BLaER1 treated with 17β-estradiol and CSF1 and Interleukin-3, amounts not matched to agents 10 nM and 100 nM (cell line): ENCODE measurements at regions not wholly inside any gene's neighbourhood (a gene's known extent, or its start where the extent isn't known, plus 50 kb on each side); places are given as distances from the start of the nearest gene placed in this dataset.
"Not testable (repeated sequence)": the region's sequence is repeated elsewhere in the genome, so short reads cannot be mapped to it uniquely, and the experiment has no call there.

ENCODE experiments used
- H3K27ac ChIP-seq, 11 experiments: shearing (Covaris generic); formaldehyde crosslinking; 2 replicates each; pipeline ENCODE4 v1.8.1; 2022
- H3K27me3 ChIP-seq, 11 experiments: shearing (Covaris generic); formaldehyde crosslinking; 2 replicates each; pipeline ENCODE4 v1.8.1; 2022
- H3K36me3 ChIP-seq, 11 experiments: shearing (Covaris generic); formaldehyde crosslinking; 2 replicates each; pipeline ENCODE4 v1.8.1; 2022
- H3K4me1 ChIP-seq, 10 experiments: shearing (Covaris generic); formaldehyde crosslinking; 2 replicates each; pipeline ENCODE4 v1.8.1; 2022
- H3K4me2 ChIP-seq, 11 experiments: shearing (Covaris generic); formaldehyde crosslinking; 2 replicates each; pipeline ENCODE4 v1.8.1; 2022
- H3K4me3 ChIP-seq, 10 experiments: shearing (Covaris generic); formaldehyde crosslinking; 2 replicates each; pipeline ENCODE4 v1.8.1; 2022
- H3K9ac ChIP-seq, 11 experiments: shearing (Covaris generic); formaldehyde crosslinking; 2 replicates each; pipeline ENCODE4 v1.8.1; 2022
- H3K9me3 ChIP-seq, 11 experiments: shearing (Covaris generic); formaldehyde crosslinking; replicated peaks in 1 of 11; 2 replicates each; pipeline ENCODE4 v1.8.1; 2022
- H4K20me1 ChIP-seq, 11 experiments: shearing (Covaris generic); formaldehyde crosslinking; 2 replicates each; pipeline ENCODE4 v1.8.1; 2022
- Cebpa-rat ChIP-seq, 11 experiments: shearing (Covaris generic); IDR thresholded peaks; 2 replicates each; pipeline ENCODE4 v1.8.1; 2022

DNA sequence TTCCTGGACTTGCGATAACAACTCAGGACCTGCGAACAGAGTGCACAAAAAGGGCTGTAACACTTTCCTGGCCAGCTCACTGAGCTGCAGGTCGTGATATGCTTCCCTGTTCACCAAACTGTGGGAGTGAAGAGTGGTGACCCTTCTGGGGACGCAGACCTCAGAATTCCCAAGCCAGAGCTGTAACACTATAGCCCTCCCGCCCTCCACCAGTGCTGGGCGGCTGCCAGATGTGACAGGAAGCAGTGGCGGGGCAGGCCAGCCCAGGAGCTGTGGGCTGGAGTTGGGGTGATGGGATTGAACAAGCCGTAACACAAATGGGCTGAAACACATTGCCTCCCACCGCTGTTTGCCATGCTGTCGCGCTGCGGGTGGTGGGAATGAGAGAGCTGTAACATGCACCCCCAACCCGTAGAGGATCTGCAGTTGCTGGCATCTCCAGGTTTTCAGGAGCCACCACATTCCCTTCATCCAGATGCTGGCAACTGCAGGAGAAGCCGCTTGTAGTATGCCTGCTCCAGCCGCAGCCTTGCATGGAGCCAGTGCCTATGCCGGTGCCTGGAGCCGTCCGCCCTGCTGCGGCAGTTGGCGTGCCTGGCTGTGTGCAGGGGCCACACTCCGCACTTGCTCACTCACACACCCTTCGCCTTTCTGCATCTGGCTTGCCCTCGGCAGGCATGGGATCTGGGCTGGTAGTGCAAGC, 145.8 kb downstream of the GPCPD1 start:
- no peak overlapping the region for H3K27ac ChIP-seq
- TF ChIP-seq Cebpa-rat (IDR thresholded peaks at IDR 0.05) = no peak
- no peaks in the 10 kb centered on the region for H3K4me1 ChIP-seq
- no peaks in the 10 kb centered on the region for H3K36me3 ChIP-seq
- no peak overlapping the region for H3K4me3 ChIP-seq
- peaks cover 8 to 22% (median 14%) of the 10 kb centered on the region in 11 experiments for H3K9me3 ChIP-seq
- no peaks in the 10 kb centered on the region for H3K27me3 ChIP-seq
- no peaks in the 10 kb centered on the region for H4K20me1 ChIP-seq
- no peak overlapping the region for H3K9ac ChIP-seq
- no peak overlapping the region for H3K4me2 ChIP-seq

DNA sequence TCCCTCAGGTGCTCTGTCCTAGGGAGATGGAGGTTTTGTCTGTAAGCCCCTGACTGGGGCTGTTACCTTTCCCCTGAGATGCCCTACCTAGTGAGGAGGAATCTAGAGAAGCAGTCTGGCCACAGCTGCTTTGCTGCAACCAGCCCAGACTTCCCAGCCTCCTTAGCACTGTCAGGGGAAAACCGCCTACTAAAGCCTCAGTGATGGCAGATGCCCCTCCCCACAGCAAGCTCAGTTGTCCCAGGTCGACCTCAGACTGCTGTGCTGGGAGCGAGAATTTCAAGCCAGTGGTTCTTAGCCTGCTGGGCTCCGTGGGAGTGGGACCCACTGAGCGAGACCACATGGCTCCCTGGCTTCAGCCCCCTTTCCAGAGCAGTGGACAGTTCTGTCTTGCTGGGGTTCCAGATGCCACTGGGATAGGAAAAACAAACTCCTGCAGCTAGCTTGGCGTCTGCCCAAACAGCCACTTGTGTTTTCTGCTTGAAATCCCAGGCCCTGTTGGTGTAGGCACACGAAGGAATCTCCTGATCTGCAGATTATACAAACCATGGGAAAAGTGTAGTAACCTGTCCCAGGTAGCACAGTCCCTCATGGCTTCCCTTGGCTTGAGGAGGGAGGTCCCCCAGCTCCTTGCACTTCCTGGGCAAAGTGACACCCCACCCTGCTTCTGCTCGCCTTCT, 146.4 kb upstream of the PROKR2 start:
- no peak overlapping the region for H3K27ac ChIP-seq
- TF ChIP-seq Cebpa-rat (IDR thresholded peaks at IDR 0.05) = no peak
- no peak overlapping the region for H3K9ac ChIP-seq
- no peaks in the 10 kb centered on the region for H4K20me1 ChIP-seq
- no peaks in the 10 kb centered on the region for H3K4me1 ChIP-seq
- H3K27me3 ChIP-seq = no peaks in the 10 kb centered on the region
- H3K4me2 ChIP-seq = no peak overlapping the region
- H3K36me3 ChIP-seq = no peaks in the 10 kb centered on the region
- peaks cover 8 to 25% (median 14%) of the 10 kb centered on the region in 11 experiments for H3K9me3 ChIP-seq
- H3K4me3 ChIP-seq = no peak overlapping the region

DNA sequence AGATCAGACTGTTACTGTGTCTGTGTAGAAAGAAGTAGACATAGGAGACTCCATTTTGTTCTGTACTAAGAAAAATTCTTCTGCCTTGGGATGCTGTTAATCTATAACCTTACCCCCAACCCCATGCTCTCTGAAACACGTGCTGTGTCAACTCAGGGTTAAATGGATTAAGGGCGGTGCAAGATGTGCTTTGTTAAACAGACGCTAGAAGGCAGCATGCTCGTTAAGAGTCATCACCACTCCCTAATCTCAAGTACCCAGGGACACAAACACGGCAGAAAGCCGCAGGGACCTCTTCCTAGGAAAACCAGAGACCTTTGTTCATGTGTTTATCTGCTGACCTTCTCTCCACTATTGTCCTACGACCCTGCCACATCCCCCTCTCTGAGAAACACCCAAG, 137.0 kb upstream of the PROKR2 start:
- H3K36me3 ChIP-seq, H3K27ac ChIP-seq, H3K9ac ChIP-seq, H3K4me3 ChIP-seq, H3K27me3 ChIP-seq, H3K4me1 ChIP-seq, H4K20me1 ChIP-seq, H3K4me2 ChIP-seq: not testable (repeated sequence)
- peaks cover 12 to 17% (median 15%) of the 10 kb centered on the region in 11 experiments; a peak in 21 of 22 replicates for H3K9me3 ChIP-seq

DNA sequence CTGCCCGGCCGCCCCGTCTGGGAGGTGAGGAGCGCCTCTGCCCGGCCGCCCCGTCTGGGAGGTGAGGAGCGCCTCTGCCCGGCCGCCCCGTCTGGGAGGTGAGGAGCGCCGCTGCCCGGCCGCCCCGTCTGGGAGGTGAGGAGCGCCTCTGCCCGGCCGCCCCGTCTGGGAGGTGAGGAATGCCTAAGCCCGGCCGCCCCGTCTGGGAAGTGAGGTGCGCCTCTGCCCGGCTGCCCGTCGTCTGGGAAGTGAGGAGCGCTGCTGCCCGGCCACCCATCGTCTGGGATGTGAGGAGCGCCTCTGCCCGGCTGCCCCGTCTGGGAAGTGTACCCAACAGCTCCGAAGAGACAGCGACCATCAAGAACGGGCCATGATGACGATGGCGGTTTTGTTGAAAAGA, 136.6 kb upstream of the PROKR2 start:
- not testable (repeated sequence) for H3K27ac ChIP-seq

DNA sequence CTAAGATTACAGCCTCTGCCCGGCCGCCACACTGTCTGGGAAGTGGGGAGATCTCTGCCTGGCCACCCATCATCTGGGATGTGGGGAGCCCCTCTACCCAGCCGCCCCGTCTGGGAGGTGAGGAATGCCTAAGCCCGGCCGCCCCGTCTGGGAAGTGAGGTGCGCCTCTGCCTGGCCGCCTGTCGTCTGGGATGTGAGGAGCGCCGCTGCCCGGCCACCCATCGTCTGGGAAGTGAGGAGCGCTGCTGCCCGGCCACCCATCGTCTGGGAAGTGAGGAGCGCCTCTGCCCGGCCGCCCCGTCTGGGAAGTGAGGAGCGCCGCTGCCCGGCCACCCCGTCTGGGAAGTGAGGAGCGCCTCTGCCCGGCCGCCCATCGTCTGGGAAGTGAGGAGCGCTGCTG, 135.9 kb upstream of the PROKR2 start:
- peaks cover 12 to 17% (median 14%) of the 10 kb centered on the region in 11 experiments; a peak in 21 of 22 replicates for H3K9me3 ChIP-seq

More for the DNA sequence above, 136.6 kb upstream of the PROKR2 start:
- not testable (repeated sequence) for H3K27me3 ChIP-seq, H3K4me1 ChIP-seq, H3K4me2 ChIP-seq, H3K36me3 ChIP-seq, H3K9ac ChIP-seq, H4K20me1 ChIP-seq, H3K4me3 ChIP-seq
- H3K9me3 ChIP-seq = peaks cover 12 to 17% (median 14%) of the 10 kb centered on the region in 11 experiments; a peak in 21 of 22 replicates

DNA sequence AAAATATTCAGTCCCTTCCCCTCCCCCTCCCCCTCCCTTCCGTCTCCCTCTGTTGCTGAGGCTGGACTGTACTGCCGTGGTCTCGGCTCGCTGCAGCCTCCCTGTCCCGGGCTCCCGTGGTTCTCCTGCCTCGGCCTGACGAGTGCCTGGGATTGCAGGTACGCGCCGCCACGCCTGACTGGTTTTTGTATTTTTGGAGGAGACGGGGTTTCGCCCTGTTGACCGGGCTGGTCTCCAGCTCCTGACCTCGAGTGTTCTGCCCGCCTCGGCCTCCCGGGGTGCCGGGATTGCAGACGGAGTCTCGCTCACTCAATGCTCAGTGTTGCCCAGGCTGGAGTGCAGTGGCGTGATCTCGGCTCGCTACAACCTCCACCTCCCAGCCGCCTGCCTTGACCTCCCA, 135.5 kb upstream of the PROKR2 start:
- not testable (repeated sequence) for H3K9ac ChIP-seq, H3K4me3 ChIP-seq, H3K4me1 ChIP-seq, H3K36me3 ChIP-seq, H3K27me3 ChIP-seq, H3K4me2 ChIP-seq, H4K20me1 ChIP-seq, H3K27ac ChIP-seq
- H3K9me3 ChIP-seq = peaks cover 12 to 17% (median 14%) of the 10 kb centered on the region in 11 experiments; a peak in 21 of 22 replicates

More for the DNA sequence above, 135.9 kb upstream of the PROKR2 start:
- H3K9ac ChIP-seq, H3K27me3 ChIP-seq, H3K36me3 ChIP-seq, H3K27ac ChIP-seq, H3K4me1 ChIP-seq, H4K20me1 ChIP-seq, H3K4me3 ChIP-seq, H3K4me2 ChIP-seq: not testable (repeated sequence)

DNA sequence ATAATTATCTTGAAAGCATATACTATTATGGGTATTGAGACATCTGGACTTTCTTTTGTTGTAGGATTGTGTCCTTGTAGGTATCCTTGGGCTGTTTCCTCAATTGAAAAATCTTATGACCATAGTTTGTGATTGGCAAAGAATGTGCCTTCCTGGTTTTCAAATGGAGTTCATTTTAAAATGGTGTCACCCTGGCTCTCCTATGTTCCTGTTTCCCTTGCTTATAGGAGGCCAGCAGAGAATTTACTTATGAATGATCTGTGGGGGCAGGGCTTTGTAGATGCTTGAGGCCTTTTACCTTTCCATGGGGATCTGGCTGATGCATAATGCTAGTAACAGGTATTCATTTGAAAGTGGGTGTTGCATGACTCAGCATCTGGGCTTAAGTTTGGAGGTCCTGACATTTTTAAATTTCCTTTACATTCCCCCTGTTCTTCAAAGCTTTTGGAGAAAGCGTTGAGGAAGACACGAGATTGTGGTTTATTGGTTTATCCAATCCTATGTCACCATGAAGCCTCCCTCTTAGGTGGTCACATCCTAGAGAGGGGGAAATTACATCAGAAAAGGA, 135.0 kb upstream of the PROKR2 start:
- Histone ChIP-seq H3K9me3 (peaks cover 12 to 17% (median 14%) of the 10 kb centered on the region in 11 experiments; a peak in 21 of 22 replicates), H3K4me1 (no peaks in the 10 kb centered on the region), H3K27me3 (no peaks in the 10 kb centered on the region), H3K27ac (no peak overlapping the region), H3K36me3 (no peaks in the 10 kb centered on the region), H3K9ac (no peak overlapping the region), H4K20me1 (no peaks in the 10 kb centered on the region), H3K4me3 (no peak overlapping the region), H3K4me2 (no peak overlapping the region)
- no peak for TF ChIP-seq Cebpa-rat (IDR thresholded peaks at IDR 0.05)

DNA sequence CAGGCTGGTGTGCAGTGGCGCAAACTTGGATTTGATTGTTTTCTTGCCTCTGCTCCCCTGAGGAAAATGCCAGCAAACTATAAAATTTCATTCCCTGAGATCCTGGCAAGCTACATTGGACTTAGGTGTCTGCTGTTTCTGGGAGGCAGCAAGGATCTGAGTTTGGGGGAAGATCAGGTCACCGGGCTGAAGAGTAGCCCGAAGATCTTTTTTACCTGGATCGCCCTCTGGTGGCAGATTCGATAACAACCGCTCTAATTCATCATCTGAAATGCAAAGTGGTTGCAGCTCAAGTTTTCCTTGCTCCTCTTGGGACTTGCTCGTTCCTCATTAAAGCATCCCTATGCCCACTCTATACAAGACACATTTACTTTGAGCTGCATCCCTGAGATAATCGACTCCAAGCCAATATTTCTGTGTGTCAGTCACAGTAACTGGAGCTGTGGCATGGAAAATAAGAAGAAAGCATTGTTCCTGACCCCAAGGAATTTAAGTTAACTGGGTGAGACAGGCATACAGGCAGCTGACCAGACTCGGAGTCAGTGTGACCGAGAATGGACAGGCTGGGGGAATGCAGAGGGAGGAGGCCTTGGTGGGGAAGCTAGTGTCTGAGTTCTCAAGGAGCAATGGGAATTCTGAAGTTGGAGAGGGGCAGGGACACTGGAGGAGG, 131.8 kb upstream of the PROKR2 start:
- Histone ChIP-seq H3K36me3 (no peaks in the 10 kb centered on the region), H3K27me3 (no peaks in the 10 kb centered on the region), H3K27ac (no peak overlapping the region), H3K4me3 (no peak overlapping the region), H4K20me1 (no peaks in the 10 kb centered on the region), H3K4me1 (no peaks in the 10 kb centered on the region), H3K4me2 (no peak overlapping the region), H3K9me3 (peaks cover 12 to 17% (median 14%) of the 10 kb centered on the region in 11 experiments; a peak in 21 of 22 replicates), H3K9ac (no peak overlapping the region)
- TF ChIP-seq Cebpa-rat (IDR thresholded peaks at IDR 0.05) = no peak

DNA sequence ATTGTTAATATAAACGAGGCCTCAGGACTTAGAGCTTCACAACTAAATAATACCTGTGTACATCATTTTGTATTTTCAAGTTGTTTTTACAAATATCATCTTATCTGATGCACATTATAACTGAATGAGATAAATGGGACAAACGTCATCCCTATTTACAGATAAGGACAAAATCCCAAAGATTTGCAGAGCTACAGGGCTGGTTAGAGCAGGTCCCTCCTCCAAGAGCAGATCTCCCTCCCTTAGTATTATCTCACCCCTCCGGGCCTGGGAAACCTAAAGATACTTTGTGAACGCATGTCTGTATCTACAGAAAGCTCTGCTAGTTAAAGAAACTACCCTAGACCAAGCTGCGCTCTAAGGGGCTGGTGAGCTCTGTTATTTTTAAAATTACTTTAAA, 130.4 kb upstream of the PROKR2 start:
- Histone ChIP-seq H4K20me1 (no peaks in the 10 kb centered on the region), H3K36me3 (no peaks in the 10 kb centered on the region), H3K4me2 (no peak overlapping the region), H3K9me3 (peaks cover 1 to 5% (median 2%) of the 10 kb centered on the region in 11 experiments; a peak in 14 of 22 replicates), H3K27ac (no peak overlapping the region), H3K4me1 (no peaks in the 10 kb centered on the region), H3K9ac (no peak overlapping the region), H3K27me3 (no peaks in the 10 kb centered on the region), H3K4me3 (no peak overlapping the region)
- TF ChIP-seq Cebpa-rat (IDR thresholded peaks at IDR 0.05) = no peak
